Nephron (organoid): ENCODE measurements at regions not wholly inside any gene's neighbourhood (a gene's known extent, or its start where the extent isn't known, plus 50 kb on each side); places are given as distances from the start of the nearest gene placed in this dataset.

Experiments used
- H3K27ac Mint-ChIP-seq, 3 experiments: 2 replicates each; pipeline ENCODE4 v1.8.0; 2020; ENCODE audit warnings: mixed read lengths in 3 of 3, mild to moderate bottlenecking in 2 of 3, moderate library complexity in 1 of 3
- H3K27me3 Mint-ChIP-seq: 2 replicates; pipeline ENCODE4 v1.8.0; 2021; ENCODE audit warnings: low read depth, mild to moderate bottlenecking, moderate library complexity, mixed read lengths
- H3K36me3 Mint-ChIP-seq: 2 replicates; pipeline ENCODE4 v1.8.0; 2020; ENCODE audit warnings: low read depth, mixed read lengths
- H3K4me1 Mint-ChIP-seq: 2 replicates; pipeline ENCODE4 v1.8.0; 2020; ENCODE audit warnings: mixed read lengths
- H3K4me3 Mint-ChIP-seq, 3 experiments: 2 replicates each; pipeline ENCODE4 v1.8.0; 2020; ENCODE audit warnings: mild to moderate bottlenecking in 3 of 3, mixed read lengths in 3 of 3, moderate library complexity in 2 of 3
- H3K9me3 Mint-ChIP-seq: 2 replicates; pipeline ENCODE4 v1.8.0; 2020; ENCODE audit warnings: mixed read lengths
- CTCF ChIP-seq, 3 experiments: fragments of 200-600 bp; sonication (generic); IDR thresholded peaks; one replicate each; pipeline ENCODE4 v1.5.0; 2021; ENCODE audit warnings: antibody characterized with exemption in 3 of 3; ENCODE audit not compliant: unreplicated experiment in 3 of 3

DNA sequence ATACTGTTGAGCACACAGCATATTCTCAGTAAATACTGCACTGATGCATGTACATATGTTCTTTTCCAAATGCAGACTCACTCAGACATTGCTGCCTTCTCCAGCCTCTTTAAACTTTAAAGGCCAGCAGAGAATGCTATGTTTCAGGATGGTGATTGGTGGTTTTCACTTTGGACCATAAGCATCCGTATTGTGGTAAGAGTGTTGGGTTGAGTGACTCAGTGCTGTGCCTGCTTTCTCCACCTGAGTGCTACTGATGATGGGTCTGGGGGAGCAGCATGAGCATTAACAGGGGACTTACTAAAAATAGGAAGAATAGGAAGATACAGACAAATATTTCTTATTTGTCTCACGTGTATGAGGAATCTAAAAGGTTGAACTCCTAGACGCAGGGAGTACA lies 56.3 kb upstream of the ZNF92 start:
- H3K27me3 Mint-ChIP-seq: no peaks in the 10 kb centered on the region
- H3K4me1 Mint-ChIP-seq: no peaks in the 10 kb centered on the region
- no peaks in the 10 kb centered on the region for H3K9me3 Mint-ChIP-seq
- no peak overlapping the region for H3K4me3 Mint-ChIP-seq
- peaks cover 4% of the 10 kb centered on the region for H3K36me3 Mint-ChIP-seq
- TF ChIP-seq CTCF (IDR thresholded peaks at IDR 0.05; ENCODE audit: unreplicated experiment in 3 of 3): no peak
- no peak overlapping the region for H3K27ac Mint-ChIP-seq

GRCh38 chr7:65310761-65311160 lies 62.9 kb upstream of the ZNF92 start:
- Mint-ChIP-seq H3K27me3 (peaks cover 4% of the 10 kb centered on the region), H3K36me3 (no peaks in the 10 kb centered on the region), H3K4me1 (no peaks in the 10 kb centered on the region), H3K4me3 (no peak overlapping the region), H3K9me3 (no peaks in the 10 kb centered on the region), H3K27ac (no peak overlapping the region)
- no peak for TF ChIP-seq CTCF (IDR thresholded peaks at IDR 0.05; ENCODE audit: unreplicated experiment in 3 of 3)

DNA sequence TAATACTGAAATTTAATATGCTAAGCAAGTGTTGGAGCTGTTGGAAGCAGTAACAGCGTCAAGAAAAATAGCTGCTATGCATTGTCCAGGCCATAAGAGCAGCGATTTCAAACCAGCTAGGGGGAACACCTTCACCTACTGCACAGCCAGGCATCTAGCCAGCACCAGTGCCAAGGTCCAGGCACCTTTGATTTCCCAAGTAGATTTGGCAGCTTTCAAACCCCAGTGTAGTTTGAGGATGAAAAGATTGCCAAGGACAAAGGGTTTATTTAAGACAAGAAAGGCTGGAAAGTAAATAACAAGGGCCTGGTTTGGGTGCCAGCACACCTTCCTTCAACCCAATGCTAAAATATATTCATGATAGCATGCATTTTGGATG lies 65.4 kb upstream of the ZNF92 start:
- H3K4me3 Mint-ChIP-seq: no peak overlapping the region
- H3K27ac Mint-ChIP-seq: no peak overlapping the region
- H3K27me3 Mint-ChIP-seq: peaks cover 4% of the 10 kb centered on the region
- H3K36me3 Mint-ChIP-seq: no peaks in the 10 kb centered on the region
- no peaks in the 10 kb centered on the region for H3K9me3 Mint-ChIP-seq
- no peaks in the 10 kb centered on the region for H3K4me1 Mint-ChIP-seq
- no peak for TF ChIP-seq CTCF (IDR thresholded peaks at IDR 0.05; ENCODE audit: unreplicated experiment in 3 of 3)

DNA sequence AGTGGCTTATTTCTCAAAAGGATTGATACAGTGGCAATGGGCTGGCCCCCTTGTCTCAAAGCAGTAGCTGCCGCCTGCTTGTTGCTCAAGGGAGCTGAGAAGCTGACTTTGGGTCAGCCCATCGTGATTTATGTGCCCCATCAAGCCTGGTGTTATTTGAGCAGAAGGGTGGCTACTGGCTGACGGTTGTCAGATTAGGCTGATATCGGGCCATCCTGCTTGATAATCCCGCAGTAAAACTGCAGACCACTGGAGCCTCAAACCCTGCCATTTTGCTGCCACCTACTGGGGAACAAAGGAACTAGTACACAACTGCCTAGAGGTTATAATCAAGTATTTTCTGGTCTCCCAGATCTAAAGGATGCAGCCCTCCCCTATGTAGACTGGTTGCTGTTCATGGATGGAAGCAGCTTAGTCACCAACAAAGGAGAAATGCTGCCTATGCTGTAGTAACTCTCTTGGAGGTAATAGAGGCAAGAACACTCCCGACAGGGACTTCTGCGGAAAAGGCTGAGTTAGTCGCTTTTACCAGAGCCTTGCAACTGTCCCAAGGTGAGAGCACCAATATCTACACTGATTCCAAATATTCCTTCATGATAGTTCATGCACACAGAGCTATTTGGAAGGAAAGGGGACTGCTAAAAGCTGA lies 65.9 kb upstream of the ZNF92 start:
- Mint-ChIP-seq H3K9me3 (no peaks in the 10 kb centered on the region), H3K27ac (no peak overlapping the region), H3K36me3 (no peaks in the 10 kb centered on the region), H3K4me1 (no peaks in the 10 kb centered on the region), H3K4me3 (no peak overlapping the region), H3K27me3 (peaks cover 4% of the 10 kb centered on the region)
- peak; percentile 73 to 84 (median 84) for TF ChIP-seq CTCF (IDR thresholded peaks at IDR 0.05; ENCODE audit: unreplicated experiment in 3 of 3)

DNA sequence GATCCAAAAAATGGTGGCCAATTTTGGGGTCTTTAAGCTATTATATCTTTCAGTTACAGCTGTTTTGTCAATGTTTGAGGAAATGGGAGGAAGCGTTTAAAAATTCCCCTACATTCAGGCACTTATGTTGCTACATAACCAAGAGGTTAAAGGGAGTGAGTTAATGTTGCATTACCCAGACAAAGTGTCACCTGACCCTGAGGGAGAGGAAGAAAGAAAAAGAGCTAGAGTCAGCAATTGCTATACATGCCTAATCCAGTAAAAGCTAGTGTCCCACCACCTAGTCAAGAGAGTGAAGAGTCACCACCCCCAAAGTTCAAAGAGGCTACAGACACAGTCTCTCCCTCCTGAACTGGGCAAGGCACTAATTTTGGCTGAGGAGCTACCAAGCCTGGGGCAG lies 69.5 kb upstream of the ZNF92 start:
- peak overlapping the region in 2 of 3 experiments; percentile 24 to 68 for H3K27ac Mint-ChIP-seq
- no peaks in the 10 kb centered on the region for H3K9me3 Mint-ChIP-seq
- no peak for TF ChIP-seq CTCF (IDR thresholded peaks at IDR 0.05; ENCODE audit: unreplicated experiment in 3 of 3)
- H3K36me3 Mint-ChIP-seq: no peaks in the 10 kb centered on the region
- H3K4me3 Mint-ChIP-seq: no peak overlapping the region
- no peaks in the 10 kb centered on the region for H3K4me1 Mint-ChIP-seq
- H3K27me3 Mint-ChIP-seq: peaks cover 4% of the 10 kb centered on the region

- no peaks in the 10 kb centered on the region for H3K4me1 Mint-ChIP-seq
- H3K27ac Mint-ChIP-seq: peak overlapping the region in 1 of 3 experiments; percentile 59
- peaks cover 4% of the 10 kb centered on the region for H3K27me3 Mint-ChIP-seq
- no peak for TF ChIP-seq CTCF (IDR thresholded peaks at IDR 0.05; ENCODE audit: unreplicated experiment in 3 of 3)
- no peaks in the 10 kb centered on the region for H3K9me3 Mint-ChIP-seq
- no peak overlapping the region for H3K4me3 Mint-ChIP-seq
- no peaks in the 10 kb centered on the region for H3K36me3 Mint-ChIP-seq
Measured at GRCh38 chr7:65302883-65303282, 70.8 kb upstream of the ZNF92 start.
